ENCODE measurements at regions not wholly inside any gene's neighbourhood (a gene's known extent, or its start where the extent isn't known, plus 50 kb on each side); places are given as distances from the start of the nearest gene placed in this dataset.

DNA sequence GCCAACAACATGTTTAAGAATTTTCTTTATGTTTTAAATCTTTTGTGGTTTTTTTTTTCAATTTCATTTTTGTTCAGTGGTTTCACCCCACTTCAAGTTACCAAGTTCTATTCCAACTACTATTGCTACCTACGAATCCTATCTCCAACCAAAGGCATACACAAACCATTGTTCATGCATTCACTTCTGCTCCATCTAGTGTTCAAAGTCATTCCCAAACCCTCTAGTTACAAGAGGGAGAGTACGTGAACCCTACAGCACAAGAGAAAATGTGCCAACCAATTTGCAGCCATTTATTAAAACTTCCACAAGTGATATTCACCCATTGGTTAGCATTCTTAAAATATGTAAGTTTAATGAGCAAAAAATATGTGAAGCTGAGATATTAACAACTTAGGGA, 295.1 kb upstream of the KYNU start:
- no peak for TF ChIP-seq TAF1 (IDR thresholded peaks at IDR 0.05; ENCODE audit: borderline replicate concordance, insufficient read depth, low read length)
- TF ChIP-seq, protein P1, sequence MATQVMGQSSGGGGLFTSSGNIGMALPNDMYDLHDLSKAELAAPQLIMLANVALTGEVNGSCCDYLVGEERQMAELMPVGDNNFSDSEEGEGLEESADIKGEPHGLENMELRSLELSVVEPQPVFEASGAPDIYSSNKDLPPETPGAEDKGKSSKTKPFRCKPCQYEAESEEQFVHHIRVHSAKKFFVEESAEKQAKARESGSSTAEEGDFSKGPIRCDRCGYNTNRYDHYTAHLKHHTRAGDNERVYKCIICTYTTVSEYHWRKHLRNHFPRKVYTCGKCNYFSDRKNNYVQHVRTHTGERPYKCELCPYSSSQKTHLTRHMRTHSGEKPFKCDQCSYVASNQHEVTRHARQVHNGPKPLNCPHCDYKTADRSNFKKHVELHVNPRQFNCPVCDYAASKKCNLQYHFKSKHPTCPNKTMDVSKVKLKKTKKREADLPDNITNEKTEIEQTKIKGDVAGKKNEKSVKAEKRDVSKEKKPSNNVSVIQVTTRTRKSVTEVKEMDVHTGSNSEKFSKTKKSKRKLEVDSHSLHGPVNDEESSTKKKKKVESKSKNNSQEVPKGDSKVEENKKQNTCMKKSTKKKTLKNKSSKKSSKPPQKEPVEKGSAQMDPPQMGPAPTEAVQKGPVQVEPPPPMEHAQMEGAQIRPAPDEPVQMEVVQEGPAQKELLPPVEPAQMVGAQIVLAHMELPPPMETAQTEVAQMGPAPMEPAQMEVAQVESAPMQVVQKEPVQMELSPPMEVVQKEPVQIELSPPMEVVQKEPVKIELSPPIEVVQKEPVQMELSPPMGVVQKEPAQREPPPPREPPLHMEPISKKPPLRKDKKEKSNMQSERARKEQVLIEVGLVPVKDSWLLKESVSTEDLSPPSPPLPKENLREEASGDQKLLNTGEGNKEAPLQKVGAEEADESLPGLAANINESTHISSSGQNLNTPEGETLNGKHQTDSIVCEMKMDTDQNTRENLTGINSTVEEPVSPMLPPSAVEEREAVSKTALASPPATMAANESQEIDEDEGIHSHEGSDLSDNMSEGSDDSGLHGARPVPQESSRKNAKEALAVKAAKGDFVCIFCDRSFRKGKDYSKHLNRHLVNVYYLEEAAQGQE (IDR thresholded peaks at IDR 0.05; ENCODE audit: insufficient read depth in 1 of 2, low read depth in 2 of 2, low read length in 2 of 2): no peak
- TF ChIP-seq FOXP2 (optimal IDR thresholded peaks at IDR 0.05; ENCODE audit: borderline replicate concordance, extremely low read depth, extremely low read length, insufficient read depth): no peak
- no peak for TF ChIP-seq SIN3A (IDR thresholded peaks at IDR 0.05; ENCODE audit: borderline replicate concordance, insufficient read depth, low read length)
- no peak for TF ChIP-seq POLR2AphosphoS5 (IDR thresholded peaks at IDR 0.05; ENCODE audit: low read depth, low read length)

DNA sequence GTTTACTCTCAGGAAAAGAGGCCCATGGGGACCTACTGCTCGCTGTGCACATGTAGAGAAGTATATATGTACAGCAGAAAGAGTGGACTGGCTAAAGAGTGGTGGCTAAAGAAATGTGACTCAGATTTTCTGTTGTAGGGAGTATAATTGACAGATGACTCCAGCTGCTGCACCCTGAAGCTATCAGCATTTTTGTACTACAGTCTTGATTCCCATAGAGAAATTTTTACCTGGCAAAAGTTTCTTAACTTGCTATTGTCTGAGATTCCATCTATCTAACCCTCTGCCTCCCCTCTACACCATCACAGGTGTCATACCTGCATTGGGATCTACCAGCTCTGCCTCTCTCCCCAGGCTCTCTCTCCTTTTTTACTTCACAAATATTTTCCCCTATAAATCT, 296.0 kb upstream of the KYNU start:
- TF ChIP-seq SIN3A (IDR thresholded peaks at IDR 0.05; ENCODE audit: borderline replicate concordance, insufficient read depth, low read length) (no peak), POLR2AphosphoS5 (IDR thresholded peaks at IDR 0.05; ENCODE audit: low read depth, low read length) (no peak), TAF1 (IDR thresholded peaks at IDR 0.05; ENCODE audit: borderline replicate concordance, insufficient read depth, low read length) (no peak), FOXP2 (optimal IDR thresholded peaks at IDR 0.05; ENCODE audit: borderline replicate concordance, extremely low read depth, extremely low read length, insufficient read depth) (no peak)
- TF ChIP-seq, protein P1 (IDR thresholded peaks at IDR 0.05; ENCODE audit: insufficient read depth in 1 of 2, low read depth in 2 of 2, low read length in 2 of 2): no peak

DNA sequence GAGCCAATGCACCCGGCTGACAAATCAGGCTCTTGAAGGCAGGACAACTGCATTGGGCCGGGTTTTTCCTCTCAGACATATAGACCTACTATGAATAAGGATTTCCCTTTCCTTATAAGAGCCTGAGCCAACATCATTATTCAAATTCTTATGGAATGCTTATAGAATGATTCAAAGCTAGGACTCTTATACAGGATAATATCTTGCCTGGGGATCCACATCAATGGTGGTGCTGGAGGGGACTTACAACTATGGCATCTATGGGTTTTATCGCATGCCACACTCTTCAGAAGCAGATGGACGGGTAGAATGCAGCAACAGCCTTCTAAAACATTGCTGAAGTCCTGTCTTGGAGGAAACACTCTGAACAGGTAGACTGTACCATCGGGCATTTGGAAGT, 296.8 kb upstream of the KYNU start:
- no peak for TF ChIP-seq FOXP2 (optimal IDR thresholded peaks at IDR 0.05; ENCODE audit: borderline replicate concordance, extremely low read depth, extremely low read length, insufficient read depth)
- TF ChIP-seq POLR2AphosphoS5 (IDR thresholded peaks at IDR 0.05; ENCODE audit: low read depth, low read length): no peak
- TF ChIP-seq SIN3A (IDR thresholded peaks at IDR 0.05; ENCODE audit: borderline replicate concordance, insufficient read depth, low read length): no peak
- TF ChIP-seq TAF1 (IDR thresholded peaks at IDR 0.05; ENCODE audit: borderline replicate concordance, insufficient read depth, low read length): no peak
- TF ChIP-seq, protein P1 (IDR thresholded peaks at IDR 0.05; ENCODE audit: insufficient read depth in 1 of 2, low read depth in 2 of 2, low read length in 2 of 2): no peak

DNA sequence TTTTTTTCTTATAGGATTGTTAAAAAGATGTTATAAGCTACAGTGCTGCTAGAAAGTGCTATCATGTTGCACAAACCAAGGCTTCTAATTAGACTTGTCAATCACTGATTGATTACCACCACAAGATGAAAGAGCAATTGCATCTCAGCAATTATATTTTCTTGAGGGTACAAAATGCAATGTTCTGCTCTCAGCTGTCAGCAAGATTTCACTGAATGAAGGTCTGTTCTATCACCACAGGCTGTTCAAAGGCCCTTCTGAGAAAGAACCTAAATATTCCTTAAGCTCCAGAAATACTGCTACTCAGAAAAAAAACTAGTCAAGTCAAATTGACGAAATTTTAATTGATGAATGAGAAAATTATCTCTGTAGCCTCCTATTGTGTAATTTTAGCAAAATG, 301.9 kb upstream of the KYNU start:
- TF ChIP-seq POLR2AphosphoS5 (IDR thresholded peaks at IDR 0.05; ENCODE audit: low read depth, low read length): no peak
- TF ChIP-seq TAF1 (IDR thresholded peaks at IDR 0.05; ENCODE audit: borderline replicate concordance, insufficient read depth, low read length): no peak
- TF ChIP-seq SIN3A (IDR thresholded peaks at IDR 0.05; ENCODE audit: borderline replicate concordance, insufficient read depth, low read length): no peak
- TF ChIP-seq FOXP2 (optimal IDR thresholded peaks at IDR 0.05; ENCODE audit: borderline replicate concordance, extremely low read depth, extremely low read length, insufficient read depth): no peak
- TF ChIP-seq, protein P1 (IDR thresholded peaks at IDR 0.05; ENCODE audit: insufficient read depth in 1 of 2, low read depth in 2 of 2, low read length in 2 of 2): no peak

DNA sequence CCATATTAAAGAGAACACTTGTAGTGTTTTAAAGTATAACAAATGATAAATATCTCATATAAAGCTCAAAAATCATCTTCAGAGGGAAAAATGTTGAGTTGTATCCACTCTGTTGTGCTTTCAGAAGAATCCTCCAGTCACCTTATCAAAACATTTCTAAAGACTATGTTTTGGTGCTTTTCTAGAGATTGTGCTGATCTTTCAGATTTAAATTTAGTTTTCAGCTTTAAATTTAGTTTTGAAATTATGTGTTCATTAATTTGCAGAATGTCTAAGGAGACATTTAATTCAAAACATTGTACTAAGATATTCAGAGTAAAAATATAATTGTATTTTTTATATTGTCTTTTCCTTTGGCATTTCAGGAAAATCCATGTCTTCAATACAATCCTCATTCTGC, 303.1 kb upstream of the KYNU start:
- TF ChIP-seq, protein P1 (IDR thresholded peaks at IDR 0.05; ENCODE audit: insufficient read depth in 1 of 2, low read depth in 2 of 2, low read length in 2 of 2): no peak
